H1 (cell line): ENCODE measurements at regions not wholly inside any gene's neighbourhood (a gene's known extent, or its start where the extent isn't known, plus 50 kb on each side); places are given as distances from the start of the nearest gene placed in this dataset.

Experiments used
- CTCF ChIA-PET: fragments of 300-600 bp; sonication (Branson Sonifier 250); formaldehyde crosslinking; loops from one replicate; lab custom pipeline; 2021; ENCODE audit not compliant: partially characterized antibody; lab: Charles Lee
- POLR2A ChIA-PET: fragments of 300-600 bp; sonication (Branson Sonifier 250); formaldehyde crosslinking; loops from one replicate; lab custom pipeline; 2021; ENCODE audit warnings: inconsistent platforms; ENCODE audit not compliant: partially characterized antibody; lab: Charles Lee
- DNase-seq, 2 experiments: peaks; one replicate each; pipeline versions ENCODE4 v3.0.0 to v3.0.0-alpha.2; 2010 to 2022; ENCODE audit warnings: low spot score in 2 of 2, low read depth in 1 of 2, mixed read lengths in 1 of 2
- FAIRE-seq: peaks from 2 replicates; lab custom pipeline; 2011; peaks lifted over from hg19 to GRCh38; lab: Jason Lieb, UNC
- H2AFZ ChIP-seq: 2 replicates; pipeline ENCODE4 v1.8.1; 2012; ENCODE audit warnings: low read length, inconsistent platforms
- H2AK5ac ChIP-seq: 2 replicates; pipeline ENCODE4 v1.6.1; 2013; ENCODE audit warnings: low read depth, low read length
- H2BK120ac ChIP-seq: replicated peaks from 2 replicates; pipeline ENCODE3; 2013; ENCODE audit warnings: low read depth, low read length, inconsistent platforms
- H2BK12ac ChIP-seq: 2 replicates; pipeline ENCODE4 v1.6.1; 2013; ENCODE audit warnings: low read depth, low read length
- H2BK15ac ChIP-seq: 2 replicates; pipeline ENCODE4 v1.6.1; 2013; ENCODE audit warnings: low read length
- H2BK20ac ChIP-seq: 2 replicates; pipeline ENCODE4 v1.6.1; 2013; ENCODE audit warnings: low read length
- H2BK5ac ChIP-seq: 2 replicates; pipeline ENCODE4 v1.6.1; 2013; ENCODE audit warnings: low read depth, low read length
- H3K14ac ChIP-seq: 2 replicates; pipeline ENCODE4 v1.6.1; 2013; ENCODE audit warnings: inconsistent platforms; ENCODE audit not compliant: insufficient read length
- H3K18ac ChIP-seq: 2 replicates; pipeline ENCODE4 v1.6.1; 2013; ENCODE audit warnings: low read length; ENCODE audit errors: extremely low read depth
- H3K23ac ChIP-seq: 2 replicates; pipeline ENCODE4 v1.6.1; 2013; ENCODE audit warnings: inconsistent platforms; ENCODE audit not compliant: insufficient read length
- H3K23me2 ChIP-seq: 2 replicates; pipeline ENCODE4 v1.6.1; 2013; ENCODE audit warnings: low read depth, low read length
- H3K27ac ChIP-seq: 2 replicates; pipeline ENCODE4 v1.6.1; 2011; ENCODE audit warnings: low read depth, low read length, inconsistent platforms
- H3K27me3 ChIP-seq, 4 experiments: replicated peaks in 1 of 4; 1 replicate in 1 of 4; 2 replicates in 3 of 4; pipeline versions ENCODE4 v1.6.1 to v1.8.1; 2011 to 2013; ENCODE audit warnings: low read length in 3 of 4, mild to moderate bottlenecking in 3 of 4, inconsistent platforms in 2 of 4, mixed read lengths in 2 of 4, moderate library complexity in 1 of 4; ENCODE audit not compliant: control insufficient read depth in 3 of 4, insufficient read depth in 3 of 4; ENCODE audit errors: extremely low read depth in 1 of 4
- H3K36me3 ChIP-seq, 4 experiments: 2 replicates each; pipeline versions ENCODE4 v1.6.1 to v1.8.1; 2011 to 2013; ENCODE audit warnings: mild to moderate bottlenecking in 4 of 4, low read length in 3 of 4, moderate library complexity in 2 of 4, control low read depth in 1 of 4, inconsistent platforms in 1 of 4; ENCODE audit not compliant: insufficient read depth in 4 of 4, control insufficient read depth in 2 of 4
- H3K4ac ChIP-seq: replicated peaks from 2 replicates; pipeline ENCODE3; 2013; ENCODE audit warnings: low read length, low read depth, mixed read lengths, inconsistent platforms; ENCODE audit not compliant: insufficient read length
- H3K4me1 ChIP-seq, 4 experiments: replicated peaks in 1 of 4; 1 replicate in 1 of 4; 2 replicates in 3 of 4; pipeline versions ENCODE4 v1.6.1 to v1.8.1; 2011 to 2013; ENCODE audit warnings: low read length in 3 of 4, inconsistent platforms in 2 of 4, mixed read lengths in 1 of 4; ENCODE audit not compliant: insufficient read depth in 4 of 4, control insufficient read depth in 3 of 4
- H3K4me2 ChIP-seq, 2 experiments: 2 replicates each; pipeline versions ENCODE4 v1.6.1 to v1.8.1; 2011 to 2013; ENCODE audit warnings: low read depth in 2 of 2, low read length in 2 of 2, control low read depth in 1 of 2, inconsistent platforms in 1 of 2, mild to moderate bottlenecking in 1 of 2; ENCODE audit not compliant: insufficient read depth in 1 of 2
- H3K4me3 ChIP-seq, 4 experiments: fragments of 200-600, 300-600 bp in 1 of 4; sonication (generic), shearing (Covaris generic), sonication (Bioruptor Twin) in 1 of 4; 2 replicates each; pipeline versions ENCODE4 v1.5.1 to v1.8.1; 2011 to 2016; ENCODE audit warnings: low read length in 4 of 4, low read depth in 3 of 4, control low read depth in 2 of 4, inconsistent platforms in 2 of 4, mild to moderate bottlenecking in 2 of 4, mixed read lengths in 1 of 4, moderate library complexity in 1 of 4; ENCODE audit not compliant: insufficient read depth in 2 of 4; ENCODE audit errors: extremely low read depth in 1 of 4
- H3K56ac ChIP-seq: replicated peaks from 2 replicates; pipeline ENCODE3; 2013; ENCODE audit warnings: low read depth, mild to moderate bottlenecking, mixed read lengths, low read length, inconsistent platforms; ENCODE audit not compliant: insufficient read length
- H3K79me1 ChIP-seq: 2 replicates; pipeline ENCODE4 v1.6.1; 2013; ENCODE audit warnings: low read depth, low read length, control low read depth
- H3K79me2 ChIP-seq, 2 experiments: 2 replicates each; pipeline versions ENCODE4 v1.6.1 to v1.8.1; 2012 to 2013; ENCODE audit warnings: low read length in 2 of 2, mild to moderate bottlenecking in 2 of 2, inconsistent platforms in 1 of 2; ENCODE audit not compliant: insufficient read depth in 2 of 2, control insufficient read depth in 1 of 2
- H3K9ac ChIP-seq, 4 experiments: replicated peaks in 1 of 4; 1 replicate in 1 of 4; 2 replicates in 3 of 4; pipeline versions ENCODE4 v1.6.1 to v1.8.1; 2011 to 2013; ENCODE audit warnings: low read depth in 3 of 4, low read length in 3 of 4, control low read depth in 2 of 4, mild to moderate bottlenecking in 2 of 4, moderate library complexity in 2 of 4, inconsistent platforms in 1 of 4; ENCODE audit errors: extremely low read depth in 1 of 4
- H3K9me3 ChIP-seq, 2 experiments: 2 replicates each; pipeline versions ENCODE4 v1.6.1 to v1.8.1; 2012 to 2013; ENCODE audit warnings: mild to moderate bottlenecking in 2 of 2, moderate library complexity in 2 of 2, control low read depth in 1 of 2, inconsistent platforms in 1 of 2, low read depth in 1 of 2, low read length in 1 of 2, mixed read lengths in 1 of 2; ENCODE audit not compliant: insufficient read depth in 2 of 2
- H4K20me1 ChIP-seq, 2 experiments: replicated peaks in 1 of 2; 2 replicates each; pipeline versions ENCODE3 to v1.8.1; 2011 to 2013; ENCODE audit warnings: inconsistent platforms in 2 of 2, low read length in 2 of 2, mild to moderate bottlenecking in 1 of 2; ENCODE audit not compliant: insufficient read depth in 2 of 2, control insufficient read depth in 1 of 2
- H4K5ac ChIP-seq: 2 replicates; pipeline ENCODE4 v1.6.1; 2013; ENCODE audit warnings: low read length, low read depth, mixed read lengths, inconsistent platforms; ENCODE audit not compliant: insufficient read length
- H4K8ac ChIP-seq: 2 replicates; pipeline ENCODE4 v1.8.0; 2013; ENCODE audit warnings: mild to moderate bottlenecking, moderate library complexity, low read length, inconsistent platforms; ENCODE audit not compliant: insufficient read depth; ENCODE audit errors: extremely low read depth
- H4K91ac ChIP-seq: replicated peaks from 2 replicates; pipeline ENCODE3; 2013; ENCODE audit warnings: low read length, mixed read lengths, inconsistent platforms; ENCODE audit not compliant: insufficient read length
- CTBP2 ChIP-seq: IDR thresholded peaks from 2 replicates; pipeline ENCODE4 v1.7.0; 2011; ENCODE audit warnings: borderline replicate concordance, mild to moderate bottlenecking, moderate library complexity, mixed read lengths, low read length; ENCODE audit not compliant: insufficient read depth, insufficient read length
- EP300 ChIP-seq, 2 experiments: IDR thresholded peaks; 1 replicate in 1 of 2; 2 replicates in 1 of 2; pipeline ENCODE4 v1.6.1; 2011 to 2012; ENCODE audit warnings: low read depth in 2 of 2, low read length in 2 of 2, mild to moderate bottlenecking in 2 of 2, borderline replicate concordance in 1 of 2, inconsistent platforms in 1 of 2, moderate library complexity in 1 of 2
- EZH2 ChIP-seq: fragments of 200-600 bp; sonication (generic); IDR thresholded peaks from 2 replicates; pipeline ENCODE4 v1.7.1; 2012; ENCODE audit warnings: low read depth, mild to moderate bottlenecking, moderate library complexity, low read length, inconsistent platforms; ENCODE audit not compliant: severe bottlenecking
- JUN ChIP-seq: IDR thresholded peaks from 2 replicates; pipeline ENCODE4 v1.6.1; 2011; ENCODE audit warnings: low read depth, mild to moderate bottlenecking, improper control_type of control experiment, low read length
- POLR2A ChIP-seq, 2 experiments: IDR thresholded peaks; 1 replicate in 1 of 2; 2 replicates in 1 of 2; pipeline ENCODE4 v1.6.1; 2011; ENCODE audit warnings: low read depth in 2 of 2, low read length in 2 of 2, mild to moderate bottlenecking in 2 of 2; ENCODE audit errors: control extremely low read depth in 1 of 2
- RFX5 ChIP-seq: IDR thresholded peaks from 2 replicates; pipeline ENCODE4 v1.6.1; 2011; ENCODE audit warnings: low read depth, low read length, improper control_type of control experiment, borderline replicate concordance
- SAP30 ChIP-seq: fragments of 300-600 bp; sonication (generic); IDR thresholded peaks from 2 replicates; pipeline ENCODE4 v1.7.1; 2012; ENCODE audit warnings: low read length, moderate library complexity, mild to moderate bottlenecking, inconsistent platforms; ENCODE audit not compliant: insufficient read depth, insufficient replicate concordance
- SIRT6 ChIP-seq: IDR thresholded peaks from one replicate; pipeline ENCODE4 v1.7.1; 2012; ENCODE audit warnings: low read length, inconsistent platforms
- TBP ChIP-seq: IDR thresholded peaks from 2 replicates; pipeline ENCODE4 v1.6.1; 2011; ENCODE audit warnings: low read depth, low read length, improper control_type of control experiment
- WGBS, 2 experiments: shearing (Covaris generic) in 1 of 2; methylation state at CpG; one replicate each; pipeline versions ENCODE4 v1.1.6 to v1.1.7; 2013 to 2015; ENCODE audit warnings: low lambda C conversion rate in 2 of 2, mixed read lengths in 2 of 2, inconsistent platforms in 1 of 2, low coverage in 1 of 2, missing lambda C conversion rate in 1 of 2; ENCODE audit not compliant: insufficient replicate concordance in 2 of 2, insufficient coverage in 1 of 2, insufficient read length in 1 of 2; ENCODE audit errors: extremely low coverage in 1 of 2, missing lambda C conversion rate in 1 of 2; 5-methylcytosine and 5-hydroxymethylcytosine counted together
- TF ChIP-seq, protein P1 (sequence below): IDR thresholded peaks from 2 replicates; pipeline ENCODE4 v1.6.1; 2011; ENCODE audit warnings: low read depth, mild to moderate bottlenecking, low read length; ENCODE audit not compliant: insufficient read depth

DNA sequence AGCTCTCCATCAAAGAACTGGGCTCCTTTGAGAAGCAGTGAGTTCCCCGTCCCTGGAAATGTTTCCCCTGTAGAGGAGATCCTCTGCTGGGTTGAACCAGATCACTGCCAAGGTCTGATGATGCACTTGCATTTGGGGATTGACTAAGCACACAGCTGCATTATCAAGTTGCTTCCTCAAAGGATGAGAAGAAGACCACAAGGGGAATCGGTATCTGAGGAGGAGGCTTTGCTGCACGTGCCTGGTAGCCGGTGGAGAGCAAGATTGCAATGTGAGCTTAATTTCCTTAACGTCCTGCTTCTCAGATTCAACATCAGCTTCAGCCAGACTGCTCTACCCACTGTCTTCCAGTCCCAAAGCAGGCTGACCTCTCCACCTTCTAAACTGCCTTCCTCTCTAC is 128.8 kb upstream of the STMND1 start:
- Histone ChIP-seq H2BK20ac (no peak overlapping the region), H3K18ac (no peak overlapping the region), H3K56ac (no peak overlapping the region), H3K23me2 (no peaks in the 10 kb centered on the region; the same call in 1 of the 2 replicates), H2BK120ac (no peak overlapping the region), H3K4ac (no peak overlapping the region), H2AK5ac (no peak overlapping the region), H4K91ac (no peak overlapping the region), H3K14ac (no peak overlapping the region), H3K27ac (no peak overlapping the region), H2BK5ac (no peak overlapping the region), H3K79me1 (no peaks in the 10 kb centered on the region), H3K9me3 (no peaks in the 10 kb centered on the region), H3K36me3 (no peaks in the 10 kb centered on the region), H3K79me2 (no peaks in the 10 kb centered on the region), H4K20me1 (no peaks in the 10 kb centered on the region), H3K27me3 (no peaks in the 10 kb centered on the region), H4K8ac (no peak overlapping the region), H2AFZ (no peak overlapping the region), H3K4me2 (no peak overlapping the region), H4K5ac (no peak overlapping the region), H3K9ac (no peak overlapping the region), H3K4me3 (no peak overlapping the region), H2BK12ac (no peak overlapping the region), H3K23ac (no peak overlapping the region), H3K4me1 (no peaks in the 10 kb centered on the region), H2BK15ac (no peak overlapping the region)
- DNase-seq (no peak), FAIRE-seq (no peak)
- ChIA-PET CTCF (interaction anchor here (0.7 to 1.5 kb wide), 3 partner anchors 9 to 212 kb away, joined by 3 to 4 read pairs (median 3); partner anchors contain the start of gene ATXN1), POLR2A (no interaction called here)
- TF ChIP-seq, protein P1, sequence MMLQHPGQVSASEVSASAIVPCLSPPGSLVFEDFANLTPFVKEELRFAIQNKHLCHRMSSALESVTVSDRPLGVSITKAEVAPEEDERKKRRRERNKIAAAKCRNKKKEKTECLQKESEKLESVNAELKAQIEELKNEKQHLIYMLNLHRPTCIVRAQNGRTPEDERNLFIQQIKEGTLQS: no peak
- TF ChIP-seq POLR2A (IDR thresholded peaks at IDR 0.05; ENCODE audit: control extremely low read depth in 1 of 2, low read depth in 2 of 2, low read length in 2 of 2): no peak
- no peak for TF ChIP-seq TBP
- TF ChIP-seq RFX5: no peak
- TF ChIP-seq SAP30: no peak
- TF ChIP-seq EP300 (IDR thresholded peaks at IDR 0.05; ENCODE audit: borderline replicate concordance in 1 of 2, low read depth in 2 of 2, low read length in 2 of 2): no peak
- TF ChIP-seq CTBP2: no peak
- TF ChIP-seq EZH2: no peak
- no peak for TF ChIP-seq SIRT6
- no peak for TF ChIP-seq JUN
- 96% methylated on average over 5 of the region's 5 CpGs; no CpG with 5 or more reads in 1 of the 2 experiments for WGBS, 2 experiments
